D721Med (cell line): ENCODE measurements at regions not wholly inside any gene's neighbourhood (a gene's known extent, or its start where the extent isn't known, plus 50 kb on each side); places are given as distances from the start of the nearest gene placed in this dataset.

Experiments
- DNase-seq: peaks from one replicate; pipeline ENCODE4 v3.0.0; 2011; ENCODE audit warnings: low spot score; ENCODE audit not compliant: insufficient read length
- FAIRE-seq: peaks from 2 replicates; lab custom pipeline; 2011; peaks lifted over from hg19 to GRCh38; lab: Jason Lieb, UNC
- TF ChIP-seq, protein P1 (sequence below): IDR thresholded peaks from 2 replicates; pipeline ENCODE4 v1.5.1; 2012; ENCODE audit warnings: mild to moderate bottlenecking, control low read depth; ENCODE audit not compliant: insufficient read depth; ENCODE audit errors: missing control alignments

- no peak for FAIRE-seq
- TF ChIP-seq, protein P1, sequence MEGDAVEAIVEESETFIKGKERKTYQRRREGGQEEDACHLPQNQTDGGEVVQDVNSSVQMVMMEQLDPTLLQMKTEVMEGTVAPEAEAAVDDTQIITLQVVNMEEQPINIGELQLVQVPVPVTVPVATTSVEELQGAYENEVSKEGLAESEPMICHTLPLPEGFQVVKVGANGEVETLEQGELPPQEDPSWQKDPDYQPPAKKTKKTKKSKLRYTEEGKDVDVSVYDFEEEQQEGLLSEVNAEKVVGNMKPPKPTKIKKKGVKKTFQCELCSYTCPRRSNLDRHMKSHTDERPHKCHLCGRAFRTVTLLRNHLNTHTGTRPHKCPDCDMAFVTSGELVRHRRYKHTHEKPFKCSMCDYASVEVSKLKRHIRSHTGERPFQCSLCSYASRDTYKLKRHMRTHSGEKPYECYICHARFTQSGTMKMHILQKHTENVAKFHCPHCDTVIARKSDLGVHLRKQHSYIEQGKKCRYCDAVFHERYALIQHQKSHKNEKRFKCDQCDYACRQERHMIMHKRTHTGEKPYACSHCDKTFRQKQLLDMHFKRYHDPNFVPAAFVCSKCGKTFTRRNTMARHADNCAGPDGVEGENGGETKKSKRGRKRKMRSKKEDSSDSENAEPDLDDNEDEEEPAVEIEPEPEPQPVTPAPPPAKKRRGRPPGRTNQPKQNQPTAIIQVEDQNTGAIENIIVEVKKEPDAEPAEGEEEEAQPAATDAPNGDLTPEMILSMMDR: no peak
- DNase-seq: no peak
Observed at GRCh38 chr5:56359809-56360685, 126.9 kb upstream of the ANKRD55 start.

DNA sequence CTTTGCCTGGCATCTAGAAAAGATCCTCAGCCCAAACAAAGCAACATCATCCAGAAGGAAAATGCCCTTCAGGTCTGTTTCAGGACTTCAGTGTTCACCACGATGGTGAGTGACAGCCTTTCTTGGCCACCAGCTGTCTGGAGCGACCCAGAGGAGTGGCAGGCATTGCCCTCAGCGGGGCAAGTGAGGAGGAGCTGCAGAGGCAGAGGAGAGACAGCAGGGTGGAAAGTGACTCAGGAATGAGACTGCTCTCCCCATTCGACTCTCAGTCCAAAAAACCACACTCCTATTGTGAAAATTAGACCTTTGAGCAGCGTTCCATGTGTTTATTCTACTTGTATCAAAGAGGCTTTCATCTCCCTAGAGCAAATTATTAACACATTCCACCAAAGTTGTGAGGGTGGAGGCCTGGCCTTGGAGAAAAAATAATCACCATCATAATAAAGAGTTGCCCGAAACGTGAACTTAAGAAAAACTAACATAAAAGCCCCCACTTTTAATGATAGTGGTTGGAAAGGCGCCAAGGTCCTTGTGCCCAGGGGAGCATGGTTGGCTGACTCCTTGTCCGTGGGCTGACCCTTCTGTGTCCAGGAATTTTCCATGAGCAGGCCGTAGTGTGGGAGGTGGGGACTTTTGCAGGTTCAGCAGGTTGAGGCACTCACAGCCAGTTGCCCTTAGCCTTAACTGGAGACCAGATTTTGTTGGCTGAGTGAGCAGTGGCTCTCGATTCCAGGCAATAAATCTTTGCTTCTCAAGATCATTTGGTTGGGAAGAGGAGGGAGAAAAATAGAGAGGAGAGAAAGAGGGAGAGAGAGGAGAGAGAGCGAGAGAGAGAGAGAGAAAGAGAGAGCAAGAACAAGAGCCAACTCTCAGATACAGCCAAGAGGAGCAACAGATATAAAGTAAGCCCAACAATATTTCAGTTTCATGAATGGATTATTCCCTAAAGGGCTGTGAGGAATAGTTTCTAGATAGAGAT, 125.9 kb upstream of the ANKRD55 start:
- DNase-seq (no peak), FAIRE-seq (no peak)
- TF ChIP-seq, protein P1: no peak

GRCh38 chr5:56358046-56358445, 124.9 kb upstream of the ANKRD55 start:
- TF ChIP-seq, protein P1: no peak
- FAIRE-seq (no peak), DNase-seq (no peak)

GRCh38 chr5:56357426-56357825, 124.3 kb upstream of the ANKRD55 start:
- DNase-seq (no peak), FAIRE-seq (no peak)
- TF ChIP-seq, protein P1: no peak

- no peak for DNase-seq
- TF ChIP-seq, protein P1: no peak
- FAIRE-seq: no peak
Observed at GRCh38 chr5:56356836-56357160, 123.7 kb upstream of the ANKRD55 start.

GRCh38 chr5:56356121-56356835, 123.1 kb upstream of the ANKRD55 start:
- FAIRE-seq (no peak), DNase-seq (no peak)
- TF ChIP-seq, protein P1: no peak
